CD8-positive, alpha-beta memory T cell (primary cell): ENCODE measurements at regions not wholly inside any gene's neighbourhood (a gene's known extent, or its start where the extent isn't known, plus 50 kb on each side); places are given as distances from the start of the nearest gene placed in this dataset.

Source experiments
- CTCF ChIA-PET: fragments of 350-600 bp; sonication (Branson Sonifier 250); formaldehyde crosslinking; loops from one replicate; lab custom pipeline; 2021; ENCODE audit warnings: antibody characterized with exemption; lab: Charles Lee
- POLR2A ChIA-PET: fragments of 350-600 bp; sonication (Branson Sonifier 250); formaldehyde crosslinking; loops from one replicate; lab custom pipeline; 2021; ENCODE audit warnings: antibody characterized with exemption; lab: Charles Lee
- DNase-seq, 5 donors: peaks; one replicate each; pipeline versions ENCODE4 v3.0.0 to v3.0.0-alpha.2; 2020 to 2022; ENCODE audit warnings: mixed read lengths in 1 of 5
- H3K27ac ChIP-seq: one replicate; pipeline ENCODE4 v1.7.0; 2013; ENCODE audit warnings: low read depth, mild to moderate bottlenecking, low read length, moderate library complexity
- H3K27me3 ChIP-seq: 2 replicates; pipeline ENCODE4 v1.7.0; 2013; ENCODE audit warnings: low read length, mild to moderate bottlenecking; ENCODE audit not compliant: insufficient read depth, poor library complexity, severe bottlenecking
- H3K36me3 ChIP-seq: 2 replicates; pipeline ENCODE4 v1.7.0; 2013; ENCODE audit warnings: mild to moderate bottlenecking, low read length, moderate library complexity; ENCODE audit not compliant: insufficient read depth
- H3K4me1 ChIP-seq: 2 replicates; pipeline ENCODE4 v1.7.0; 2013; ENCODE audit warnings: mild to moderate bottlenecking, low read length, moderate library complexity; ENCODE audit not compliant: insufficient read depth
- H3K4me3 ChIP-seq: 2 replicates; pipeline ENCODE4 v1.7.0; 2013; ENCODE audit warnings: mild to moderate bottlenecking, low read length
- H3K9me3 ChIP-seq: 2 replicates; pipeline ENCODE4 v1.7.0; 2013; ENCODE audit warnings: mild to moderate bottlenecking, low read length
- H3K27ac Mint-ChIP-seq, 8 donors: one replicate each; pipeline ENCODE4 v1.8.0; 2020 to 2021; ENCODE audit warnings: mixed read lengths in 8 of 8, mild to moderate bottlenecking in 6 of 8, inconsistent platforms in 3 of 8, moderate library complexity in 3 of 8
- H3K27me3 Mint-ChIP-seq, 2 donors: one replicate each; pipeline ENCODE4 v1.8.0; 2020 to 2021; ENCODE audit warnings: mixed read lengths in 2 of 2, mild to moderate bottlenecking in 1 of 2, moderate library complexity in 1 of 2
- H3K36me3 Mint-ChIP-seq, 3 donors: one replicate each; pipeline ENCODE4 v1.8.0; 2020 to 2021; ENCODE audit warnings: mixed read lengths in 3 of 3, inconsistent platforms in 1 of 3, mild to moderate bottlenecking in 1 of 3
- H3K4me1 Mint-ChIP-seq, 3 donors: one replicate each; pipeline ENCODE4 v1.8.0; 2020 to 2021; ENCODE audit warnings: mixed read lengths in 3 of 3, inconsistent platforms in 1 of 3, mild to moderate bottlenecking in 1 of 3
- H3K4me3 Mint-ChIP-seq, 7 donors: one replicate each; pipeline ENCODE4 v1.8.0; 2020 to 2021; ENCODE audit warnings: mixed read lengths in 7 of 7, mild to moderate bottlenecking in 6 of 7, moderate library complexity in 4 of 7, inconsistent platforms in 2 of 7
- H3K9me3 Mint-ChIP-seq, 5 donors: one replicate each; pipeline ENCODE4 v1.8.0; 2020 to 2022; ENCODE audit warnings: mixed read lengths in 5 of 5, mild to moderate bottlenecking in 3 of 5, moderate library complexity in 2 of 5, inconsistent platforms in 1 of 5

GRCh38 chr7:14055813-14056212 lies 66.3 kb upstream of the ETV1 start:
- CTCF ChIA-PET, result no interaction called here
- H3K4me3 ChIP-seq, result no peak overlapping the region
- DNase-seq, result no peak
- H3K4me1 Mint-ChIP-seq, result no peaks in the 10 kb centered on the region
- H3K36me3 Mint-ChIP-seq, result peaks cover 0 to 4% (median 4%) of the 10 kb centered on the region in 3 donors
- H3K4me3 Mint-ChIP-seq, result no peak overlapping the region
- no peak overlapping the region for H3K27ac Mint-ChIP-seq
- H3K9me3 ChIP-seq, result no peaks in the 10 kb centered on the region
- no peaks in the 10 kb centered on the region for H3K4me1 ChIP-seq
- H3K9me3 Mint-ChIP-seq, result no peaks in the 10 kb centered on the region
- POLR2A ChIA-PET, result no interaction called here
- no peaks in the 10 kb centered on the region for H3K27me3 Mint-ChIP-seq
- no peaks in the 10 kb centered on the region for H3K27me3 ChIP-seq
- no peak overlapping the region for H3K27ac ChIP-seq
- H3K36me3 ChIP-seq, result no peaks in the 10 kb centered on the region

- Histone ChIP-seq H3K27me3 (no peaks in the 10 kb centered on the region), H3K4me3 (no peak overlapping the region), H3K9me3 (no peaks in the 10 kb centered on the region), H3K36me3 (no peaks in the 10 kb centered on the region), H3K4me1 (no peaks in the 10 kb centered on the region), H3K27ac (no peak overlapping the region)
- H3K4me3 Mint-ChIP-seq, result no peak overlapping the region
- DNase-seq, result no peak
- H3K27ac Mint-ChIP-seq, result peak overlapping the region in 1 of 8 donors; percentile 91
- H3K27me3 Mint-ChIP-seq, result no peaks in the 10 kb centered on the region
- ChIA-PET POLR2A (no interaction called here), CTCF (no interaction called here)
- H3K36me3 Mint-ChIP-seq, result peaks cover 0 to 4% (median 4%) of the 10 kb centered on the region in 3 donors
- peaks cover 0 to 2% (median 0%) of the 10 kb centered on the region in 3 donors for H3K4me1 Mint-ChIP-seq
- no peaks in the 10 kb centered on the region for H3K9me3 Mint-ChIP-seq
Measured at GRCh38 chr7:14054125-14054524, 64.7 kb upstream of the ETV1 start.

- no peaks in the 10 kb centered on the region for H3K36me3 ChIP-seq
- ChIA-PET POLR2A (no interaction called here), CTCF (interaction anchor here (0.7 kb wide), 1 partner anchor 28 kb away, joined by 3 read pairs; no protein-coding TSS in a partner anchor)
- no peaks in the 10 kb centered on the region for H3K27me3 ChIP-seq
- no peak for DNase-seq
- peaks cover 0 to 4% (median 0%) of the 10 kb centered on the region in 5 donors for H3K9me3 Mint-ChIP-seq
- peaks cover 0 to 3% (median 3%) of the 10 kb centered on the region in 3 donors for H3K4me1 Mint-ChIP-seq
- no peak overlapping the region for H3K27ac Mint-ChIP-seq
- no peaks in the 10 kb centered on the region for H3K27me3 Mint-ChIP-seq
- H3K4me3 ChIP-seq, result no peak overlapping the region
- H3K36me3 Mint-ChIP-seq, result no peaks in the 10 kb centered on the region
- no peaks in the 10 kb centered on the region for H3K4me1 ChIP-seq
- H3K27ac ChIP-seq, result no peak overlapping the region
- H3K9me3 ChIP-seq, result no peaks in the 10 kb centered on the region
- no peak overlapping the region for H3K4me3 Mint-ChIP-seq
Measured at GRCh38 chr7:14048889-14049288, 59.4 kb upstream of the ETV1 start.

GRCh38 chr7:14047709-14048399 lies 58.4 kb upstream of the ETV1 start:
- Mint-ChIP-seq H3K9me3 (peaks cover 0 to 4% (median 0%) of the 10 kb centered on the region in 5 donors), H3K4me1 (peaks cover 0 to 3% (median 3%) of the 10 kb centered on the region in 3 donors), H3K27ac (no peak overlapping the region), H3K27me3 (no peaks in the 10 kb centered on the region), H3K4me3 (no peak overlapping the region), H3K36me3 (no peaks in the 10 kb centered on the region)
- H3K4me1 ChIP-seq, result no peaks in the 10 kb centered on the region
- no peak for DNase-seq
- no peak overlapping the region for H3K27ac ChIP-seq
- no peak overlapping the region for H3K4me3 ChIP-seq
- H3K36me3 ChIP-seq, result no peaks in the 10 kb centered on the region
- ChIA-PET POLR2A (no interaction called here), CTCF (no interaction called here)
- no peaks in the 10 kb centered on the region for H3K9me3 ChIP-seq
- H3K27me3 ChIP-seq, result no peaks in the 10 kb centered on the region

- Histone ChIP-seq H3K27ac (no peak overlapping the region), H3K36me3 (no peaks in the 10 kb centered on the region), H3K4me1 (no peaks in the 10 kb centered on the region), H3K27me3 (no peaks in the 10 kb centered on the region), H3K9me3 (no peaks in the 10 kb centered on the region), H3K4me3 (no peak overlapping the region)
- Mint-ChIP-seq H3K4me3 (no peak overlapping the region), H3K27ac (no peak overlapping the region), H3K36me3 (no peaks in the 10 kb centered on the region), H3K9me3 (peaks cover 0 to 4% (median 0%) of the 10 kb centered on the region in 5 donors), H3K4me1 (peaks cover 0 to 3% (median 3%) of the 10 kb centered on the region in 3 donors), H3K27me3 (no peaks in the 10 kb centered on the region)
- DNase-seq, result no peak
- POLR2A ChIA-PET, result no interaction called here
- CTCF ChIA-PET, result no interaction called here
Measured at GRCh38 chr7:14045651-14046050, 56.2 kb upstream of the ETV1 start.

- no peaks in the 10 kb centered on the region for H3K27me3 ChIP-seq
- ChIA-PET POLR2A (no interaction called here), CTCF (no interaction called here)
- Mint-ChIP-seq H3K4me1 (no peaks in the 10 kb centered on the region), H3K9me3 (peaks cover 0 to 2% (median 0%) of the 10 kb centered on the region in 5 donors), H3K4me3 (no peak overlapping the region), H3K27me3 (no peaks in the 10 kb centered on the region), H3K36me3 (no peaks in the 10 kb centered on the region), H3K27ac (no peak overlapping the region)
- H3K9me3 ChIP-seq, result no peaks in the 10 kb centered on the region
- no peaks in the 10 kb centered on the region for H3K36me3 ChIP-seq
- H3K4me1 ChIP-seq, result no peaks in the 10 kb centered on the region
- DNase-seq, result no peak
- H3K4me3 ChIP-seq, result no peak overlapping the region
- H3K27ac ChIP-seq, result no peak overlapping the region
Measured at GRCh38 chr7:14040528-14040927, 51.1 kb upstream of the ETV1 start.
